GM18867 (cell line): ENCODE measurements at regions not wholly inside any gene's neighbourhood (a gene's known extent, or its start where the extent isn't known, plus 50 kb on each side); places are given as distances from the start of the nearest gene placed in this dataset.
A peak's percentile ranks its signal among the peaks of the same experiment; 100 is the strongest.
"Not testable (repeated sequence)": the region's sequence is repeated elsewhere in the genome, so short reads cannot be mapped to it uniquely, and the experiment has no call there.

Experiments
- ATAC-seq: cut with Tn5 transposase; IDR thresholded peaks from one replicate; pipeline ENCODE4 v1.9.1; 2021; ENCODE audit warnings: mild to moderate bottlenecking, moderate library complexity; ENCODE audit not compliant: unreplicated experiment

- not testable (repeated sequence) for ATAC-seq
These were observed 952.6 kb downstream of the STIM2 start for GRCh38 chr4:27813226-27813625.

- ATAC-seq: peak; percentile 88
These were observed 953.2 kb downstream of the STIM2 start for GRCh38 chr4:27813699-27814425.

- ATAC-seq: no peak
These were observed 958.6 kb downstream of the STIM2 start for GRCh38 chr4:27819246-27819645.

- no peak for ATAC-seq
These were observed 968.2 kb downstream of the STIM2 start for GRCh38 chr4:27828843-27829242.

GRCh38 chr4:27830251-27830650, 969.6 kb downstream of the STIM2 start:
- no peak for ATAC-seq

GRCh38 chr4:27835851-27836250, 975.2 kb downstream of the STIM2 start:
- ATAC-seq: no peak

GRCh38 chr4:27836523-27836922, 975.9 kb downstream of the STIM2 start:
- no peak for ATAC-seq

- ATAC-seq: no peak
These were observed 983.1 kb downstream of the STIM2 start for GRCh38 chr4:27843776-27844175.

GRCh38 chr4:27844376-27844775, 983.7 kb downstream of the STIM2 start:
- no peak for ATAC-seq

GRCh38 chr4:27846951-27847350, 986.3 kb downstream of the STIM2 start:
- no peak for ATAC-seq

GRCh38 chr4:27861381-27861787, 1000.7 kb downstream of the STIM2 start:
- peak; percentile 60 for ATAC-seq

- peak; percentile 85 for ATAC-seq
These were observed 1001.2 kb downstream of the STIM2 start for GRCh38 chr4:27861802-27862201.

GRCh38 chr4:27873596-27873995, 1013.0 kb downstream of the STIM2 start:
- ATAC-seq: no peak

GRCh38 chr4:27881705-27882104, 1021.1 kb downstream of the STIM2 start:
- no peak for ATAC-seq

- no peak for ATAC-seq
These were observed 1025.5 kb downstream of the STIM2 start for GRCh38 chr4:27886120-27886519.

- ATAC-seq: no peak
These were observed 1027.0 kb downstream of the STIM2 start for GRCh38 chr4:27887646-27888045.

GRCh38 chr4:27888505-27888904, 1027.9 kb downstream of the STIM2 start:
- no peak for ATAC-seq

- ATAC-seq: no peak
These were observed 1034.3 kb downstream of the STIM2 start for GRCh38 chr4:27894951-27895350.

GRCh38 chr4:27908356-27908755, 1047.7 kb downstream of the STIM2 start:
- no peak for ATAC-seq

- no peak for ATAC-seq
These were observed 1049.6 kb downstream of the STIM2 start for GRCh38 chr4:27910227-27910626.

- ATAC-seq: no peak
These were observed 1050.4 kb downstream of the STIM2 start for GRCh38 chr4:27911047-27911446.

- no peak for ATAC-seq
These were observed 1053.1 kb downstream of the STIM2 start for GRCh38 chr4:27913738-27914137.

GRCh38 chr4:27915822-27916221, 1055.2 kb downstream of the STIM2 start:
- ATAC-seq: no peak
